ENCODE measurements at regions not wholly inside any gene's neighbourhood (a gene's known extent, or its start where the extent isn't known, plus 50 kb on each side); places are given as distances from the start of the nearest gene placed in this dataset.

DNA sequence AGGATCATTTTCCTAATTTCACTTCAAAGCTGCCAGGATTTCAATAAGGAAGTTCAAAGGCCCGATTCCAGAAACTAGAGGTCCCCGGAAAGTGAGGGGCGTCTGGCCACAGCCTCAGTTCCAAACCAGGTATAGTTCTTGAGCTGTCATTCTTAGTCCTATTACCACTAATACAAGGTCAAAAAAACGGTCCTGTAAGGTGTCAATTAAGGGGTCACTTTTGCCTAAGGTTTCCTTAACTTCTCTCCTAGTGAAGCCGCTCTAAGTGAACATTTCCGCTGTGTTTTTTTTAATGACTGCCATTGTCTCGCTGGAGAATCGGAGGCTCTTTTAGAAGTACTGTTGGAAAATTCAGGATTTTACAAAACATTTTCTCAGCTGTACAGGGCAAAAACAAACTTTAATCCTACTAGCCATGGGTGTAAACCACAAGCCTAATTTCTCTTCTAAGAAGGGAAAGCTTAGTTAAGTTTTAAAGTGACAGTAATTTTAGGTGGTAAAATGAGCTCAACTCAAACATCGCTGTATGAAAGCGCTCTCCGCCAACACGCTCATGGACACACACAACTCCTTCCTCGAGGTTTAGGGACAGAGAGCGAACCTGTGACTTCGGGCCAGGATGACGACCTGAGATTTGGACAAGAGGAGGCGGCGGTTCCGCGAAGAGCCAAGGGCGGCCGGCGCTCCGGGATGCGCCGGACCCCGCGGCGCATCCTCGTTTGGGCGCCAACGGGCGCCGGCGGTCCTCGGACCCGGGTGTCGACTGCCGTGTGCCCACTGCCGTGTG, 76.7 kb upstream of the IFNE start:
- Histone ChIP-seq H3K4me1 (replicated peaks in 1 of 2) (peaks cover 6 to 11% of the 10 kb centered on the region in 2 donors), H3K9me3 (replicated peaks in 1 of 3) (no peaks in the 10 kb centered on the region), H3K27ac (no peak overlapping the region), H3K4me3 (peak overlapping the region in 2 of 4 donors; percentile 23 to 48), H3K27me3 (peaks cover 59% of the 10 kb centered on the region), H3K36me3 (replicated peaks in 1 of 2) (no peaks in the 10 kb centered on the region)
- 9 to 24% (median 18%) methylated on average over 12 to 40 of the region's 40 CpGs for WGBS, 4 donors
- no peak for DNase-seq
- intact Hi-C loops (cut with DNase I) = no loop called here
- TF ChIP-seq, protein P1, sequence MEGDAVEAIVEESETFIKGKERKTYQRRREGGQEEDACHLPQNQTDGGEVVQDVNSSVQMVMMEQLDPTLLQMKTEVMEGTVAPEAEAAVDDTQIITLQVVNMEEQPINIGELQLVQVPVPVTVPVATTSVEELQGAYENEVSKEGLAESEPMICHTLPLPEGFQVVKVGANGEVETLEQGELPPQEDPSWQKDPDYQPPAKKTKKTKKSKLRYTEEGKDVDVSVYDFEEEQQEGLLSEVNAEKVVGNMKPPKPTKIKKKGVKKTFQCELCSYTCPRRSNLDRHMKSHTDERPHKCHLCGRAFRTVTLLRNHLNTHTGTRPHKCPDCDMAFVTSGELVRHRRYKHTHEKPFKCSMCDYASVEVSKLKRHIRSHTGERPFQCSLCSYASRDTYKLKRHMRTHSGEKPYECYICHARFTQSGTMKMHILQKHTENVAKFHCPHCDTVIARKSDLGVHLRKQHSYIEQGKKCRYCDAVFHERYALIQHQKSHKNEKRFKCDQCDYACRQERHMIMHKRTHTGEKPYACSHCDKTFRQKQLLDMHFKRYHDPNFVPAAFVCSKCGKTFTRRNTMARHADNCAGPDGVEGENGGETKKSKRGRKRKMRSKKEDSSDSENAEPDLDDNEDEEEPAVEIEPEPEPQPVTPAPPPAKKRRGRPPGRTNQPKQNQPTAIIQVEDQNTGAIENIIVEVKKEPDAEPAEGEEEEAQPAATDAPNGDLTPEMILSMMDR (IDR thresholded peaks at IDR 0.05) = no peak
- TF ChIP-seq POLR2A (IDR thresholded peaks at IDR 0.05) = no peak

DNA sequence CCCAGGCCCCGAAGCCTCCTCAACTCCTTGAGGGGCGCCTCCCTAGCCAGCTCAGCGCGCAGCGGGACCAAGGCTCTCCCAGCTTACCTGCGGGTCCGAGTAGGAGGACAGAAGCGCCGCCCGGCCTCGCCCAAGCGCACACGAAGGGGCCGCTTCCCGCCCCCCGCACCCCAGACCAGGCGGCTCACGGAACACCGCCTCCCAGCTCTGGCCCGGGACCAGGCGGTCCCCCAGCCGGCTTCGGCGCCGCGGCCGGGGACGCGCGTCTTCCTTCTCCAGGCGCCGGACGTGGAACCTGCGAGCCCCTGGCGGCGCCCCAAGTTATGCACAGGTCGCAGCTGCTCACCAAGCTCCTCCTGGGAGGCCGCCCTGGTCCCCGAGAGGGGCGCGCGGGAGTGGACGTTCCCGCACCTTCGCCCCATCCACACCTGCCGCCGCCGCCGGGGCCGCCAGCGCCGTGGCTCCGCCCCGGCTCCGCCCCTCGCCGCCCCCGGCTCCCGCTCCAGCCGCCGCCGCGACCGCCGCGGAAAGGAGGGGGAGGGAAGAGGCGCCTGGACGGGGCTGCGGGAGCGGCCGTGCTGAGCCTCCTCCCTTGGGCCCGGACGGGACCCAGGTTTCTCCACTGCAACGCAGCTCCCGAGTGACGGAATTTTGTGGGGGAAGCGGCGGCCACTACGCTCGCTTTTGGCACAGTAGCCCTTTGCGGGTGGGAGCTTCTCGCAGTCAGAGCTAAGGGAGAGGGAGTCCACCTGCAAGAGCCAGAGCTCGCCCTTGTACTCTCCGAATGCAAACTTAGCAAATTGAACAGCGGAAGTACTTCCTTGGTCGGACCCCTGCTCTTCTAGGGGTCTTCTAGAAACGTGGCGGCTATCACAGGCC, 77.5 kb upstream of the IFNE start:
- TF ChIP-seq, protein P1 (IDR thresholded peaks at IDR 0.05) = no peak
- no peak for TF ChIP-seq POLR2A (IDR thresholded peaks at IDR 0.05)
- H3K27me3 ChIP-seq = peaks cover 59% of the 10 kb centered on the region
- peaks cover 6 to 11% of the 10 kb centered on the region in 2 donors for H3K4me1 ChIP-seq (replicated peaks in 1 of 2)
- H3K36me3 ChIP-seq (replicated peaks in 1 of 2) = no peaks in the 10 kb centered on the region
- peak in 1 of 7 donors; percentile 11 for DNase-seq
- H3K27ac ChIP-seq = no peak overlapping the region
- WGBS, 4 donors = 1 to 7% (median 3%) methylated on average over 3 to 88 of the region's 88 CpGs
- intact Hi-C loops (cut with DNase I) = no loop called here
- H3K9me3 ChIP-seq (replicated peaks in 1 of 3) = no peaks in the 10 kb centered on the region
- H3K4me3 ChIP-seq = peak overlapping the region in 2 of 4 donors; percentile 23 to 48

DNA sequence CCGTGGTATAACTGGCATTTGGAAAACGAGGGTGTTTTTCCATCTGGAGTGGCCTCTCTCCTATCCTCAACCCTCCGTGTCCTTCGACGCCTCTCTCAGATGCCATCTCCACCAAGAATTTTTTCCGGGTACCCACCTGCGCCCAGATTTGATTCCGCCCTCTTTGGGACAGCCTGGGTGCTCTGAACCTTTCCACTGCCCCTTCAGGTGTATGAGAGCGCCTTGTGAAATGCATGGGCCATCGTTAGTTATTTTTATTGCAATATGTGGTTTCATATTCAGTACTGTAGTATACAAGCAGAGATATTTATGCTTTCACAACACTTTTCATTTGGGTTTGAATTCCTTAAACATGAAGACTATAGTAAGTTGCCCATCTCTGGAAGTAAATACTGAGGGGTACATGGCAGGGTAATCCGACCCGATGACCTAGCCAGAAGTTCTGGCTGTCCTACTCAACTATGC, 78.2 kb upstream of the IFNE start:
- intact Hi-C loops (cut with DNase I) = no loop called here
- Histone ChIP-seq H3K9me3 (replicated peaks in 1 of 3) (no peaks in the 10 kb centered on the region), H3K4me3 (peak overlapping the region in 1 of 4 donors; percentile 48), H3K36me3 (replicated peaks in 1 of 2) (no peaks in the 10 kb centered on the region), H3K4me1 (replicated peaks in 1 of 2) (peaks cover 6 to 11% of the 10 kb centered on the region in 2 donors), H3K27me3 (peaks cover 54% of the 10 kb centered on the region), H3K27ac (no peak overlapping the region)
- DNase-seq = no peak
- 38 to 44% (median 40%) methylated on average over 12 of the region's 12 CpGs for WGBS, 4 donors
- TF ChIP-seq, protein P1 (IDR thresholded peaks at IDR 0.05) = no peak
- no peak for TF ChIP-seq POLR2A (IDR thresholded peaks at IDR 0.05)

DNA sequence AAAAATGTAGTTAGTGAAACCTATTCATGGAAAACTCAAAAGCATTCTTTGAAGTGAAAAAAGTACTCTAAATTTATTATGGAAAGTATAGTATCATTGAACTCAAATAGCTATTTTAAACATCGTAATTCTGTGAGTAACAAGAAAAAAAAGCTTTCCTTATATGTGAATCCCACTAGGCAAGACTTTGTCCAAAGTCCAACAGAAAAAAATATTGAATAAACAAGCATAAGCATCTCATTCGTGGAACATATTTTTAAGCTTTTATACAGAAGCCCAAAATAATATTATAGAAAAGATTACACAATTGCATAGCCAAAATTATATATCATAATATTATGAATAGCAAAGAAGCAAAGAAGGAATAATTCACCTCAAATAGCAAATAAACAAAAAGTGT, 79.4 kb upstream of the IFNE start:
- Histone ChIP-seq H3K4me3 (no peak overlapping the region), H3K36me3 (replicated peaks in 1 of 2) (no peaks in the 10 kb centered on the region), H3K9me3 (replicated peaks in 1 of 3) (no peaks in the 10 kb centered on the region), H3K27me3 (peaks cover 42% of the 10 kb centered on the region), H3K27ac (no peak overlapping the region), H3K4me1 (replicated peaks in 1 of 2) (peaks cover 6 to 11% of the 10 kb centered on the region in 2 donors)
- WGBS, 4 donors = 54 to 69% (median 63%) methylated on average over 2 of the region's 2 CpGs
- no peak for DNase-seq
- TF ChIP-seq POLR2A (IDR thresholded peaks at IDR 0.05) = no peak
- TF ChIP-seq, protein P1 (IDR thresholded peaks at IDR 0.05) = no peak
- intact Hi-C loops (cut with DNase I) = no loop called here

Measured in adrenal gland (tissue), 9 donors.